D721Med (cell line): ENCODE measurements at regions not wholly inside any gene's neighbourhood (a gene's known extent, or its start where the extent isn't known, plus 50 kb on each side); places are given as distances from the start of the nearest gene placed in this dataset.

Experiments used
- DNase-seq: peaks from one replicate; pipeline ENCODE4 v3.0.0; 2011; ENCODE audit warnings: low spot score; ENCODE audit not compliant: insufficient read length
- FAIRE-seq: peaks from 2 replicates; lab custom pipeline; 2011; peaks lifted over from hg19 to GRCh38; lab: Jason Lieb, UNC
- CTCF ChIP-seq: IDR thresholded peaks from 2 replicates; pipeline ENCODE4 v1.5.1; 2012; ENCODE audit warnings: mild to moderate bottlenecking, control low read depth; ENCODE audit not compliant: insufficient read depth; ENCODE audit errors: missing control alignments

GRCh38 chr6:90701926-90702325 lies 115.1 kb upstream of the MAP3K7 start:
- DNase-seq (no peak), FAIRE-seq (no peak)
- TF ChIP-seq CTCF, result no peak

- FAIRE-seq (no peak), DNase-seq (no peak)
- TF ChIP-seq CTCF, result no peak
Observed at GRCh38 chr6:90701146-90701781, 114.4 kb upstream of the MAP3K7 start.

GRCh38 chr6:90695316-90695715 lies 108.4 kb upstream of the MAP3K7 start:
- FAIRE-seq, result no peak
- no peak for TF ChIP-seq CTCF
- no peak for DNase-seq

- FAIRE-seq (no peak), DNase-seq (no peak)
- no peak for TF ChIP-seq CTCF
Observed at GRCh38 chr6:90694802-90695201, 107.9 kb upstream of the MAP3K7 start.

- peak; percentile 3 for TF ChIP-seq CTCF
- FAIRE-seq (no peak), DNase-seq (no peak)
Observed at GRCh38 chr6:90691823-90692222, 105.0 kb upstream of the MAP3K7 start.

GRCh38 chr6:90689172-90689571 lies 102.3 kb upstream of the MAP3K7 start:
- DNase-seq (no peak), FAIRE-seq (no peak)
- no peak for TF ChIP-seq CTCF

- FAIRE-seq (no peak), DNase-seq (no peak)
- TF ChIP-seq CTCF, result no peak
Observed at GRCh38 chr6:90687775-90688380, 101.0 kb upstream of the MAP3K7 start.
